ENCODE measurements at regions not wholly inside any gene's neighbourhood (a gene's known extent, or its start where the extent isn't known, plus 50 kb on each side); places are given as distances from the start of the nearest gene placed in this dataset.

- no peaks in the 10 kb centered on the region for H3K4me1 ChIP-seq (ENCODE audit: control insufficient read depth, insufficient read depth, low read length, unreplicated experiment)
- H3K27me3 ChIP-seq (ENCODE audit: insufficient read depth, low read length), result no peaks in the 10 kb centered on the region
- no peak overlapping the region for H3K4me3 ChIP-seq (ENCODE audit: low read depth, low read length)
- H3K79me2 ChIP-seq (ENCODE audit: control insufficient read depth, insufficient read depth, low read length, unreplicated experiment), result no peaks in the 10 kb centered on the region
- no peaks in the 10 kb centered on the region for H3K36me3 ChIP-seq (ENCODE audit: insufficient read depth, low read length)
- no peak overlapping the region for H2AFZ ChIP-seq (ENCODE audit: low read length, unreplicated experiment)
- H3K27ac ChIP-seq (ENCODE audit: low read depth, low read length), result no peak overlapping the region
Measured at GRCh38 chr4:63814171-63814964, 594.9 kb downstream of the TECRL start.

GRCh38 chr4:63799166-63799565 lies 610.1 kb downstream of the TECRL start:
- H2AFZ ChIP-seq (ENCODE audit: low read length, unreplicated experiment), result no peak overlapping the region
- no peak overlapping the region for H3K4me3 ChIP-seq (ENCODE audit: low read depth, low read length)
- H3K36me3 ChIP-seq (ENCODE audit: insufficient read depth, low read length), result no peaks in the 10 kb centered on the region
- H3K27me3 ChIP-seq (ENCODE audit: insufficient read depth, low read length), result no peaks in the 10 kb centered on the region
- no peak overlapping the region for H3K27ac ChIP-seq (ENCODE audit: low read depth, low read length)
- H3K79me2 ChIP-seq (ENCODE audit: control insufficient read depth, insufficient read depth, low read length, unreplicated experiment), result no peaks in the 10 kb centered on the region
- H3K4me1 ChIP-seq (ENCODE audit: control insufficient read depth, insufficient read depth, low read length, unreplicated experiment), result no peaks in the 10 kb centered on the region

GRCh38 chr4:63795301-63795700 lies 613.9 kb downstream of the TECRL start:
- H3K27me3 ChIP-seq (ENCODE audit: insufficient read depth, low read length), result no peaks in the 10 kb centered on the region
- H3K27ac ChIP-seq (ENCODE audit: low read depth, low read length), result no peak overlapping the region
- H2AFZ ChIP-seq (ENCODE audit: low read length, unreplicated experiment), result no peak overlapping the region
- H3K4me1 ChIP-seq (ENCODE audit: control insufficient read depth, insufficient read depth, low read length, unreplicated experiment), result no peaks in the 10 kb centered on the region
- H3K79me2 ChIP-seq (ENCODE audit: control insufficient read depth, insufficient read depth, low read length, unreplicated experiment), result no peaks in the 10 kb centered on the region
- no peak overlapping the region for H3K4me3 ChIP-seq (ENCODE audit: low read depth, low read length)
- H3K36me3 ChIP-seq (ENCODE audit: insufficient read depth, low read length), result no peaks in the 10 kb centered on the region

GRCh38 chr4:63790377-63790776 lies 618.9 kb downstream of the TECRL start:
- H3K4me1 ChIP-seq (ENCODE audit: control insufficient read depth, insufficient read depth, low read length, unreplicated experiment), result no peaks in the 10 kb centered on the region

GRCh38 chr4:63788271-63788670 lies 621.0 kb downstream of the TECRL start:
- Histone ChIP-seq H2AFZ (ENCODE audit: low read length, unreplicated experiment) (no peak overlapping the region), H3K27me3 (ENCODE audit: insufficient read depth, low read length) (no peaks in the 10 kb centered on the region), H3K36me3 (ENCODE audit: insufficient read depth, low read length) (no peaks in the 10 kb centered on the region)

More at GRCh38 chr4:63790377-63790776, 618.9 kb downstream of the TECRL start:
- Histone ChIP-seq H3K27ac (ENCODE audit: low read depth, low read length) (no peak overlapping the region), H3K27me3 (ENCODE audit: insufficient read depth, low read length) (no peaks in the 10 kb centered on the region), H3K79me2 (ENCODE audit: control insufficient read depth, insufficient read depth, low read length, unreplicated experiment) (no peaks in the 10 kb centered on the region), H3K36me3 (ENCODE audit: insufficient read depth, low read length) (no peaks in the 10 kb centered on the region), H3K4me3 (ENCODE audit: low read depth, low read length) (no peak overlapping the region), H2AFZ (ENCODE audit: low read length, unreplicated experiment) (no peak overlapping the region)

GRCh38 chr4:63787326-63787725 lies 621.9 kb downstream of the TECRL start:
- H2AFZ ChIP-seq (ENCODE audit: low read length, unreplicated experiment), result no peak overlapping the region
- H3K4me1 ChIP-seq (ENCODE audit: control insufficient read depth, insufficient read depth, low read length, unreplicated experiment), result no peaks in the 10 kb centered on the region
- no peaks in the 10 kb centered on the region for H3K36me3 ChIP-seq (ENCODE audit: insufficient read depth, low read length)
- H3K27me3 ChIP-seq (ENCODE audit: insufficient read depth, low read length), result no peaks in the 10 kb centered on the region
- no peak overlapping the region for H3K27ac ChIP-seq (ENCODE audit: low read depth, low read length)
- H3K4me3 ChIP-seq (ENCODE audit: low read depth, low read length), result no peak overlapping the region
- no peaks in the 10 kb centered on the region for H3K79me2 ChIP-seq (ENCODE audit: control insufficient read depth, insufficient read depth, low read length, unreplicated experiment)

More at GRCh38 chr4:63788271-63788670, 621.0 kb downstream of the TECRL start:
- Histone ChIP-seq H3K4me1 (ENCODE audit: control insufficient read depth, insufficient read depth, low read length, unreplicated experiment) (no peaks in the 10 kb centered on the region), H3K79me2 (ENCODE audit: control insufficient read depth, insufficient read depth, low read length, unreplicated experiment) (no peaks in the 10 kb centered on the region), H3K4me3 (ENCODE audit: low read depth, low read length) (no peak overlapping the region), H3K27ac (ENCODE audit: low read depth, low read length) (no peak overlapping the region)

GRCh38 chr4:63786171-63786570 lies 623.1 kb downstream of the TECRL start:
- H3K4me1 ChIP-seq (ENCODE audit: control insufficient read depth, insufficient read depth, low read length, unreplicated experiment), result no peaks in the 10 kb centered on the region
- no peaks in the 10 kb centered on the region for H3K79me2 ChIP-seq (ENCODE audit: control insufficient read depth, insufficient read depth, low read length, unreplicated experiment)
- H2AFZ ChIP-seq (ENCODE audit: low read length, unreplicated experiment), result no peak overlapping the region
- H3K4me3 ChIP-seq (ENCODE audit: low read depth, low read length), result no peak overlapping the region
- H3K27ac ChIP-seq (ENCODE audit: low read depth, low read length), result no peak overlapping the region
- H3K36me3 ChIP-seq (ENCODE audit: insufficient read depth, low read length), result no peaks in the 10 kb centered on the region
- H3K27me3 ChIP-seq (ENCODE audit: insufficient read depth, low read length), result no peaks in the 10 kb centered on the region

- no peaks in the 10 kb centered on the region for H3K36me3 ChIP-seq (ENCODE audit: insufficient read depth, low read length)
- H3K4me3 ChIP-seq (ENCODE audit: low read depth, low read length), result no peak overlapping the region
- H2AFZ ChIP-seq (ENCODE audit: low read length, unreplicated experiment), result no peak overlapping the region
- no peak overlapping the region for H3K27ac ChIP-seq (ENCODE audit: low read depth, low read length)
- H3K79me2 ChIP-seq (ENCODE audit: control insufficient read depth, insufficient read depth, low read length, unreplicated experiment), result no peaks in the 10 kb centered on the region
- H3K4me1 ChIP-seq (ENCODE audit: control insufficient read depth, insufficient read depth, low read length, unreplicated experiment), result no peaks in the 10 kb centered on the region
- no peaks in the 10 kb centered on the region for H3K27me3 ChIP-seq (ENCODE audit: insufficient read depth, low read length)
Measured at GRCh38 chr4:63784822-63785221, 624.4 kb downstream of the TECRL start.

GRCh38 chr4:63777601-63778000 lies 631.6 kb downstream of the TECRL start:
- no peak overlapping the region for H3K4me3 ChIP-seq (ENCODE audit: low read depth, low read length)
- no peaks in the 10 kb centered on the region for H3K27me3 ChIP-seq (ENCODE audit: insufficient read depth, low read length)
- no peak overlapping the region for H2AFZ ChIP-seq (ENCODE audit: low read length, unreplicated experiment)
- H3K79me2 ChIP-seq (ENCODE audit: control insufficient read depth, insufficient read depth, low read length, unreplicated experiment), result no peaks in the 10 kb centered on the region
- no peak overlapping the region for H3K27ac ChIP-seq (ENCODE audit: low read depth, low read length)
- no peaks in the 10 kb centered on the region for H3K4me1 ChIP-seq (ENCODE audit: control insufficient read depth, insufficient read depth, low read length, unreplicated experiment)
- no peaks in the 10 kb centered on the region for H3K36me3 ChIP-seq (ENCODE audit: insufficient read depth, low read length)

- Histone ChIP-seq H3K36me3 (ENCODE audit: insufficient read depth, low read length) (no peaks in the 10 kb centered on the region), H2AFZ (ENCODE audit: low read length, unreplicated experiment) (no peak overlapping the region), H3K27me3 (ENCODE audit: insufficient read depth, low read length) (no peaks in the 10 kb centered on the region), H3K4me3 (ENCODE audit: low read depth, low read length) (no peak overlapping the region), H3K79me2 (ENCODE audit: control insufficient read depth, insufficient read depth, low read length, unreplicated experiment) (no peaks in the 10 kb centered on the region), H3K4me1 (ENCODE audit: control insufficient read depth, insufficient read depth, low read length, unreplicated experiment) (no peaks in the 10 kb centered on the region), H3K27ac (ENCODE audit: low read depth, low read length) (no peak overlapping the region)
Measured at GRCh38 chr4:63764400-63764799, 644.9 kb downstream of the TECRL start.

GRCh38 chr4:63757929-63758328 lies 651.3 kb downstream of the TECRL start:
- Histone ChIP-seq H3K4me1 (ENCODE audit: control insufficient read depth, insufficient read depth, low read length, unreplicated experiment) (no peaks in the 10 kb centered on the region), H3K4me3 (ENCODE audit: low read depth, low read length) (no peak overlapping the region), H3K27me3 (ENCODE audit: insufficient read depth, low read length) (no peaks in the 10 kb centered on the region), H3K27ac (ENCODE audit: low read depth, low read length) (no peak overlapping the region), H2AFZ (ENCODE audit: low read length, unreplicated experiment) (no peak overlapping the region), H3K79me2 (ENCODE audit: control insufficient read depth, insufficient read depth, low read length, unreplicated experiment) (no peaks in the 10 kb centered on the region), H3K36me3 (ENCODE audit: insufficient read depth, low read length) (no peaks in the 10 kb centered on the region)

Measured in ACC112 (cell line).